Stimulated activated CD4-positive, alpha-beta T cell treated with anti-CD3 and anti-CD28 coated beads, Interleukin-15, amount 100 ng/mL, for 1 hour (primary cell): ENCODE measurements at regions not wholly inside any gene's neighbourhood (a gene's known extent, or its start where the extent isn't known, plus 50 kb on each side); places are given as distances from the start of the nearest gene placed in this dataset.

Source experiments
- DNase-seq, 2 donors: peaks; one replicate each; pipeline ENCODE4 v3.0.0-alpha.2; 2020; ENCODE audit warnings: low read depth in 1 of 2, low spot score in 1 of 2

GRCh38 chr15:96255599-96255998 lies 74.9 kb upstream of the NR2F2 start:
- no peak for DNase-seq

DNA sequence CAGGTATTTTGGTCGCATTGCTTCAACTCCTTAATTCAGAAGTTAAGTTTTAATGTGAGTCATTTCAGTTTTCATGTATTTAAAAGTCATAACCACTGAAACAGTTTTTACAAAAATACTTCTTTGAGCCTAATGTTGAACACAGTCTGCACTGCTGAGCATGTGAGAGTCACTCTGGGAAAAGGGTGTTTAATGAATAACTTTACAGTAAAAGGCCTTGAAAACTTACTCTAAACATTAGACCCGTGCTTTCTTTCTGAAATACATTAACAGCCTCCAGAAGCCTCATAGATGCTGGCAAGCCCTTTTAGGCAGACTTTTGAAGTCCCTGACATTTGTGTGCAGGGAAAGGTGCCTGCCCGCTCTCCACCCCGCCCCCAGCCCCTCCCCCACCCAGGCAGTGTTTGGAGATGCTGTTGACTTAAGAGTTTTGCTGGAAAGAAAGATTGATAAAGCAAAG lies 68.9 kb upstream of the NR2F2 start:
- DNase-seq = no peak

GRCh38 chr15:96262097-96262496 lies 68.4 kb upstream of the NR2F2 start:
- DNase-seq = no peak

DNA sequence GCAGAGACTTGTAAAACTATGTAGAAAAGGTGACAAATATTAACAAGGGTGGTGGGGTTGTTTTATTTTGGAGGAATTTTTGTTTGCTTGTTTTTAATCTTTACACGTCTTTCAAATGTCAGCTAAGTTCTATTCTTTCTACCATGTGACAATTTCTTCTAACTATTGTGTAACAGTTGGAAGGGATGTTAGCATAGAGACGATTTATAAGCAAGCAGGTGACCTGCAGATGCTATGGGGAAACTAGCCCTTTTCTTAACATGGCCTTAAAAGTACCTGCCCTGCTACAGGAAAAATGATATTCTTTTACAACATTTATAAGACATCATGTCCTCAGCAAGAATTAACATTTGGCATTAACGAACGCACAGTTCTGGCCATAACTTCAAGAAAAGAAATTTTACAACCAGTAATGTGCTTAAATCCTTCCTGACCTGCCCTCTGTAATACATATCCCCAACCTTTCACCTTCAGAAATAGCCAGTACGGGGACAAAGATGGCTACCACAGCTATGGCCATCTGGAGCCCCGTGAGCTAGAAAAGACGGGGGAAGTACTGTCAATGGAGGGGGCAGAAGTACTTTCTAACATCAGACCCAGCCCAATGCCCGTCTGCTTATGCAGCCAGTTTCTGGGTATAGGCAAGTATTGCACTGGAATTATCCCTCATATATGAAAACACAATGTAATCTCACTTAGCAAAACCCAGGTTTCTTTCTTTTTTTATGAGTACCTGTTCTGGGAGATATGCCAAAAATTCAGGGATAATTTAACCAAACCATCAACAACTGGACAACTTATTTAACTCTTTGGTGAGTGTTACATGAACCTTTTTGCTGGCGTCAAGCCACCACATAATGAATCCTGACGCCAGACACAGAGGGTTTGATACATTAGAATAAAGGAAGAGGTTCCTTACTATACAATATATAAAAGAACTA lies 67.7 kb upstream of the NR2F2 start:
- no peak for DNase-seq

GRCh38 chr15:96264351-96264798 lies 66.1 kb upstream of the NR2F2 start:
- DNase-seq = no peak

DNA sequence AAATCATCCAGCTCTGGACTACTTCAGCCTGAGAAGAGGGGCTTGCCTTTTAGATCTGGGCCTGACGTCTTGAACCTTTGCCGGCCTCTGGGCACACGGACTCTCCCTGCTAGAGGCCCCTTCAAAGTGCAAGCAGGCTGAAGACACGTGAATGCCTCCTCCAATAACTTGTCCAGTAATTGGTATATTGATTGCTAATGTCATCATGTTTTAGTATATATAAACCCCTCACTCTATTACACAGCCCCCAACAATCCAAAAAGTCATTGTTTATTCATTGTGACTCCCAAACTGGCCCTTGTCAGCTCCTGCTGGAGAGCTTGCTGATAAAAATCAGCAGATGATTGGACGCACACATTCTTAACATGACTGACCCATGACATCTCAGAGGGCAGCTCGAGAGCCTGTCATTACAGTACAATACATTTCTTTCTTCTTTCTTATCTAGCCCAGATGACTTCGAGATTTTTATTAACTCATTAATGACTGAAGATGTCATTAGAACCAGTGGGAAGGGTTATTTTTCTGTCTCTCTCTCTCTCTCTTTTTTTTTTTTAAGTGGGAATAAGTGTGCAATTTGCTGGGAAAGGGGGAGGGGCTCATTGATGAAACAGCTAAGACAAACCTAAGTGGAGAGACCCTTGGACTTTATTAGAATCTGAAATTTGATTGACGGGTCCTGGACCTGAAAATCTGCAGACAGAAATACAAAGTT lies 65.5 kb upstream of the NR2F2 start:
- DNase-seq = no peak

DNA sequence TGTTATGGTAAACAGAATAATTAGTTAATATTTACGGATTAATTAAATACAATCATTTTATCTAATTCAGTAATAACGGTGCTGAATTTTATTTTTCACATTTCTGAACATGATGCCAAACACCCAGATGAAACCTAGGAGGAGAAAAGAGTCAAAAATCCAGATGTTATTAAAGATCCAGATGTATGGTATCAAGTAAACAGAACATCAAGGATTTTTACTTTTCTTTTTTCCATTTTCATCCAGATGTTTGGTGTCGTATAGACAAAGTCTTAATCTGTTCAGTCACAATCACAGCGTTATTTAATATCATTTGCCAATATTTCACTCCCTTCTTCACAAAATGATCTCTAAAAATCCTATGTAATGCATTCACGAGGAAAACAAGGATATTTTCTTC lies 64.0 kb upstream of the NR2F2 start:
- DNase-seq = no peak

DNA sequence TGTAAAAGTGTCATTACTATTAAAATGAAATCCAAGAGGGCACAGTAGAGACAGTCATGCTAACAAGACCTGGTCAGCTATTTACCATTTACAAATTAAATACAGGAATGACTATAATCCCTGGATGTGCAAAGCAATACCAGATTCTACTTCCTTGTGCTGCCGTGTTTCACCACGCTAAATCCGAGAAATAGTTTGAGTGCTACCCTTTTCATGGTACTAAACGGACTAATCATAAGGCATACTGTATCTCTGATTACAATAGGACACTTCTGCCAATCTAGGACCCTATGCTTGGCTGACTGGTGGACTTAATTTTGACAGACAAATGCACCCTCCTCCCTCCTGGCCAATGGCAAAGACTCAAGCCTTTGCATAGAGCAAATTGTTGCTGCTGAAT lies 63.0 kb upstream of the NR2F2 start:
- DNase-seq = no peak

DNA sequence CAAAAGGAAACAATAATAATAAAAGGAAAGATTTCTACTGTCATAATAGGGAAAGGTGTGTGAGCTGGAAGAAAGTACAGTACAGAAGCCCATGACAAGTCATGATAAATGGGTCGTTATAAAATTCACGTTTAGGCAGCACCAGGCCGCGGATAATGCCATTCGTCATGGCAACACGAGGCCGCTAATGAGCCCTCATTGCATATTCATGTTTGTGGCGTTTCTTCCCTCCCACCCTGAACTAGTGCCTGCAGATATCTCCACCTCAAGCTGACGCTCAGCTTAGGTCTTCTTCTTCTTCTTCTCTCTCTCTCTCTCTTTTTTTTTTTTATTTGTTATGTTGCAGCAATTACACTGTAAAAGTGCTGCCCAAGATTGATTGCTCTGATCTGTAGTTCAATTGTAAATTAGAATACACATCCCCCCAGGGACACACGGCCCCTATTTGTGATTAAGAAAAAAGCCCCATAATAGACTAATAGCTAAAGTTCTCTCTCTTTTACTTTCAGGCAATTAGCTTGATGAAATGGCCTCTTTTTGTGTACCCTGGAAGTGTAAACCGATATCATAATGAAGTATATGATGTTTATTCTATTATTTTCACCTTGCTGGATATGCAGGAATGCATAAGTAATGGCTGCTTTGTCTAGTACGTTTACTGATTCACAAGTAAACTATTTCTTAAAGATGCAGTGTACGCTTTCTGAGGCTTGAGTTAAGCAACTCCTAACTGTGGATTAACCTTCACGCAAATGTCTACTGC lies 61.9 kb upstream of the NR2F2 start:
- DNase-seq = no peak

GRCh38 chr15:96270581-96271172 lies 59.8 kb upstream of the NR2F2 start:
- DNase-seq = no peak

DNA sequence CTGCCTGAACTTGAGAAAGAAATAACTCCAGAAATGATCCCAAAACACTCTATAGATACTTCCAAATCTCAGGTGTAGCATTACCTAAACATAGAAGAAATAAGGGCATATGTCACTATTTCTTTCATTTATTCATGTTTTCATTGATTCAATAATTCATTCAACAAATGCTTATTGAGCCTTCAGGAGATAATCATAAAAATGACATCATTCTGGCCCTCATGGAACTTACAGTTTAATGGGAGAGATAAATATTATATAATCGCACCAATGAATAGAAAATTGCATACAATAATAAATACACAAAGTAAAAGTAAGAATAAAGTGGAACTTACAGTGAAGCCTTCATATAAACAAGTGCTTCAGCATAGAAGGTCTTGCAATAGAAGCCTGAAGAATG lies 58.1 kb upstream of the NR2F2 start:
- no peak for DNase-seq

DNA sequence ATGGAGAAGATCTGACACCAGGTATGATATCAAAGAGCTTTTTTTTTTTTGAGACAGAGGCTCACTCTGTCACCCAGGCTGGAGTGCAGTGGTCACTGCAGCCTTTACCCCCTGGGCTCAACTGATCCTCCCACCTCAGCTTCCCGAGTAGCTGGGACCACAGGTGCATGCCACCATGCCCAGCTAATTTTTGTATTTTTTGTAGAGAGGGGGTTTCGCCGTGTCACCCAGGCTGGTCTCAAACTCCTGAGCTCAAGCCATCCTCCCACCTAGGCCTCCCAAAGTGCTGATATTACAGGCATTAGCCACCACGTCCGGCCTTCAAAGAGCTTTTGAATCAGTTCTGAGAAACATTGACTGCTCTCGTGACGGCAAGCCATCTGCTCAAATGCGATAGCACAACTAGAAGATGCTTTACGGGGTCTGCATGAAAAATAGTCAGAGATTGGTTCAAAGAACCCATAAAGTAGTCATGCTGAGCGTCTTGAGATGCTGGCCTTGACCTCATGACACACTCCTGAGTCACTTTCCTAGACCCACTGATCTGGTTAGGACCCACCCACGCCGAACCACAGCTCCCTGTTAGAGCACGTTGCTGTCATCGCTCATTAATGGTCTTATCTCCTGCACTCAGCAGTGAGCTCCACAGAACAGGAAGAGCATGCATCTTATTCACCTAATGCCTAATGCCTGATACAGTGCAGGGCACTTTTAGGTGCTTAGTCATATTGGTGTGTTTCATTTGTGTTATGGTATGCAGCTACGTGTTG lies 57.0 kb upstream of the NR2F2 start:
- no peak for DNase-seq

GRCh38 chr15:96274087-96274440 lies 56.4 kb upstream of the NR2F2 start:
- DNase-seq = no peak

DNA sequence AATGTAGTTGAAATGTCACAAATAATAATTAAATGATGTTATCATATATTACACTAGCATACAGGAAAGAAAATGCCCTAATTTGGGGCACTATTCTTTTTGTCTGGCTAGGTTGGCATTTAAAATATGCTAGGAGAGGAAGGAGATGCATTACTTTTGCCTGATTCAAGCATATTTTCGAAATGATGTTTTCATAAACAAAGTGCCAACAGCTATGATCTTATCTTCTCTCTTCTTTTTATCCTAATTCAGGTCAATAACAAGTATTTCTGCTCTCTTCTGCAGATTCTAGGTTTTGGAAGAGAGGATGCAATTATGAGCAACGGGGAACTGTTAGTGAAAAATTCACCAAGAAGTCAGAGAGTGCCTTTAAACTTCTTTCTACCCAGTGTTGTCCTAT lies 55.8 kb upstream of the NR2F2 start:
- DNase-seq = no peak

DNA sequence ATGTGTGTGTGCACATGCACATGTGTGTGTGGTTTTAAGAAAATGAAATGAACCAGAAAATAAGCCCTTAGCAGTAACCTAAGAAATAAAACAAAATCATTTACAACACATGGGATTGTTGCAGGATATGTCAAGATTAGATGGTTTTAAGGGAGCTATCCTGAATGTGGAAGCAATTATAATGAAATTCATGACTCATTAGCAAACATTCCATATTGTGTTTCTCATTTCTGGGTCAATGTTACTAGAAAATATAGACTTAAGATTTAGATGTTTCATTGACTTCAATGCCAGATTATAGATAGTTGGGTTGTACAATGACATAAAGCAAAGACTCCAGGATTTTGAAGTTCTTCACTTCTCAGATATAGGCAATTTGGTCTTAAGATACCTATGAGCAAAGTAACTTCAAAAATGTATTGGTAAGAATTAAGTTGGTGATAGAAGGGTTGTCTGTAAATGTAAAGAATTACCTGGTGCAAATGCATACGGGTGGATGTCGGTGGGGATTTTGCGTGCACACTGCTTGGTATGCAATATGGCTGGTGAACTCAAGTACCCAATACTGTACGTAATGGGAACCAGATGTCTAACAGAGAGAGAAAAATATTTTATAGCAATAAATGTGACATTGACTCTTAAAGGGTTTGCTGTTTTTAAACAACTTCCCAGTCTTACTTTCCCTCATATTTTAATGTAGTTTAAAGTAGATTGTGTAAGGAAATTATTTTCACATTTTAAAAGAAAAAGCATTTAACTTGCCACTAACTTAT lies 53.9 kb upstream of the NR2F2 start:
- DNase-seq = no peak
